Trophoblast cell (in vitro differentiated cells and primary cell): ENCODE measurements at regions not wholly inside any gene's neighbourhood (a gene's known extent, or its start where the extent isn't known, plus 50 kb on each side); places are given as distances from the start of the nearest gene placed in this dataset.

Experiments used
- DNase-seq, 2 donors: peaks; one replicate each; pipeline ENCODE4 v3.0.0-alpha.2; 2016
- H2AFZ ChIP-seq: 2 replicates; pipeline ENCODE4 v1.6.1; 2013; ENCODE audit warnings: low read length, moderate library complexity, mild to moderate bottlenecking; ENCODE audit not compliant: insufficient read depth, poor library complexity
- H2AK5ac ChIP-seq: 2 replicates; pipeline ENCODE4 v1.6.1; 2013; ENCODE audit warnings: mild to moderate bottlenecking, low read length
- H2BK120ac ChIP-seq: 2 replicates; pipeline ENCODE4 v1.6.1; 2013; ENCODE audit warnings: low read length, mild to moderate bottlenecking, moderate library complexity; ENCODE audit not compliant: insufficient read depth, poor library complexity
- H2BK12ac ChIP-seq: 2 replicates; pipeline ENCODE4 v1.6.1; 2013; ENCODE audit warnings: mild to moderate bottlenecking, low read length, moderate library complexity
- H2BK5ac ChIP-seq: 2 replicates; pipeline ENCODE4 v1.6.1; 2013; ENCODE audit warnings: low read length, low read depth, moderate library complexity, mild to moderate bottlenecking; ENCODE audit not compliant: poor library complexity
- H3K14ac ChIP-seq: 2 replicates; pipeline ENCODE4 v1.6.1; 2013; ENCODE audit warnings: mild to moderate bottlenecking, low read length
- H3K18ac ChIP-seq: 2 replicates; pipeline ENCODE4 v1.6.1; 2013; ENCODE audit warnings: mild to moderate bottlenecking, low read length
- H3K23ac ChIP-seq: 2 replicates; pipeline ENCODE4 v1.6.1; 2013; ENCODE audit warnings: low read length
- H3K27ac ChIP-seq: 2 replicates; pipeline ENCODE4 v1.5.1; 2013; ENCODE audit warnings: low read depth, mild to moderate bottlenecking, inconsistent platforms, low read length, moderate library complexity
- H3K27me3 ChIP-seq: 2 replicates; pipeline ENCODE4 v1.6.1; 2013; ENCODE audit warnings: inconsistent platforms, mild to moderate bottlenecking, low read length, moderate library complexity; ENCODE audit not compliant: insufficient read depth
- H3K36me3 ChIP-seq, 2 experiments: 1 replicate in 1 of 2; 2 replicates in 1 of 2; pipeline ENCODE4 v1.6.1; 2013; ENCODE audit warnings: low read length in 2 of 2, mild to moderate bottlenecking in 2 of 2, moderate library complexity in 1 of 2; ENCODE audit not compliant: insufficient read depth in 2 of 2, control insufficient read depth in 1 of 2
- H3K4ac ChIP-seq: 2 replicates; pipeline ENCODE4 v1.6.1; 2013; ENCODE audit warnings: low read depth, mild to moderate bottlenecking, low read length, moderate library complexity
- H3K4me1 ChIP-seq, 2 experiments: 1 replicate in 1 of 2; 2 replicates in 1 of 2; pipeline ENCODE4 v1.6.1; 2013; ENCODE audit warnings: low read length in 2 of 2, mild to moderate bottlenecking in 2 of 2, moderate library complexity in 1 of 2; ENCODE audit not compliant: insufficient read depth in 2 of 2, control insufficient read depth in 1 of 2
- H3K4me2 ChIP-seq: 2 replicates; pipeline ENCODE4 v1.6.1; 2013; ENCODE audit warnings: inconsistent platforms, mild to moderate bottlenecking, low read length, moderate library complexity
- H3K4me3 ChIP-seq: 2 replicates; pipeline ENCODE4 v1.5.1; 2013; ENCODE audit warnings: mild to moderate bottlenecking, low read depth, low read length, inconsistent platforms
- H3K79me1 ChIP-seq: one replicate; pipeline ENCODE4 v1.6.1; 2013; ENCODE audit warnings: low read length
- H3K79me2 ChIP-seq: 2 replicates; pipeline ENCODE4 v1.6.1; 2013; ENCODE audit warnings: low read length, mild to moderate bottlenecking; ENCODE audit not compliant: control insufficient read depth, insufficient read depth, poor library complexity
- H3K9ac ChIP-seq: 2 replicates; pipeline ENCODE4 v1.6.1; 2013; ENCODE audit warnings: mild to moderate bottlenecking, low read length
- H3K9me3 ChIP-seq: 2 replicates; pipeline ENCODE4 v1.6.1; 2013; ENCODE audit warnings: low read depth, mild to moderate bottlenecking, control low read depth, inconsistent platforms, low read length; ENCODE audit not compliant: insufficient read depth
- H4K12ac ChIP-seq: 2 replicates; pipeline ENCODE4 v1.6.1; 2013; ENCODE audit warnings: low read depth, mild to moderate bottlenecking, low read length, moderate library complexity
- H4K8ac ChIP-seq: 2 replicates; pipeline ENCODE4 v1.6.1; 2013; ENCODE audit warnings: low read depth, mild to moderate bottlenecking, low read length, moderate library complexity
- H4K91ac ChIP-seq: one replicate; pipeline ENCODE4 v1.6.1; 2013; ENCODE audit warnings: low read depth, mild to moderate bottlenecking, low read length, moderate library complexity
- WGBS: extraction: QIAGEN DNeasy Blood & Tissue Kit; methylation state at CpG from one replicate; pipeline ENCODE4 v1.1.7; 2013; ENCODE audit warnings: missing lambda C conversion rate; ENCODE audit not compliant: insufficient read length, insufficient coverage; ENCODE audit errors: extremely low coverage; 5-methylcytosine and 5-hydroxymethylcytosine counted together

GRCh38 chr3:30346933-30347320, 259.5 kb upstream of the TGFBR2 start:
- Histone ChIP-seq H2BK5ac (no peak overlapping the region), H3K4me3 (no peak overlapping the region), H3K79me1 (no peaks in the 10 kb centered on the region), H2AK5ac (no peak overlapping the region), H3K79me2 (no peaks in the 10 kb centered on the region), H2BK12ac (no peak overlapping the region), H3K4me1 (peaks cover 2 to 3% of the 10 kb centered on the region in 2 experiments), H2BK120ac (no peak overlapping the region), H4K12ac (no peak overlapping the region), H3K18ac (no peak overlapping the region), H3K27me3 (no peaks in the 10 kb centered on the region), H3K27ac (no peak overlapping the region), H4K91ac (no peak overlapping the region), H3K36me3 (no peaks in the 10 kb centered on the region), H3K9me3 (no peaks in the 10 kb centered on the region), H3K9ac (no peak overlapping the region), H4K8ac (no peak overlapping the region), H3K4me2 (no peak overlapping the region), H2AFZ (no peak overlapping the region), H3K4ac (no peak overlapping the region), H3K23ac (no peak overlapping the region), H3K14ac (no peak overlapping the region)
- DNase-seq, result no peak

GRCh38 chr3:30347679-30348216, 258.7 kb upstream of the TGFBR2 start:
- Histone ChIP-seq H3K9me3 (no peaks in the 10 kb centered on the region), H3K4me3 (no peak overlapping the region), H3K4me1 (peaks cover 2 to 3% of the 10 kb centered on the region in 2 experiments), H3K14ac (no peak overlapping the region), H2AFZ (no peak overlapping the region), H3K4me2 (no peak overlapping the region), H3K4ac (no peak overlapping the region), H4K91ac (no peak overlapping the region), H4K8ac (no peak overlapping the region), H3K18ac (no peak overlapping the region), H3K9ac (no peak overlapping the region), H2AK5ac (no peak overlapping the region), H3K79me1 (no peaks in the 10 kb centered on the region), H3K27ac (no peak overlapping the region), H2BK120ac (no peak overlapping the region), H2BK5ac (no peak overlapping the region), H3K27me3 (no peaks in the 10 kb centered on the region), H3K36me3 (no peaks in the 10 kb centered on the region), H3K23ac (no peak overlapping the region), H3K79me2 (no peaks in the 10 kb centered on the region), H2BK12ac (no peak overlapping the region), H4K12ac (no peak overlapping the region)
- no CpG with 5 or more reads among the region's 1 CpG for WGBS
- DNase-seq, result no peak

GRCh38 chr3:30349507-30349906, 256.9 kb upstream of the TGFBR2 start:
- Histone ChIP-seq H3K36me3 (no peaks in the 10 kb centered on the region), H2BK5ac (no peak overlapping the region), H3K23ac (no peak overlapping the region), H3K4me3 (no peak overlapping the region), H3K4me2 (no peak overlapping the region), H3K27ac (no peak overlapping the region), H3K79me2 (no peaks in the 10 kb centered on the region), H2AK5ac (peak overlapping the region; percentile 74), H3K9ac (no peak overlapping the region), H3K18ac (peak overlapping the region; percentile 10), H4K12ac (no peak overlapping the region), H4K91ac (no peak overlapping the region), H3K79me1 (no peaks in the 10 kb centered on the region), H3K14ac (peak overlapping the region; percentile 51), H2BK12ac (no peak overlapping the region), H3K9me3 (no peaks in the 10 kb centered on the region), H4K8ac (no peak overlapping the region), H3K27me3 (no peaks in the 10 kb centered on the region), H3K4ac (no peak overlapping the region), H2BK120ac (no peak overlapping the region), H3K4me1 (peaks cover 2 to 3% of the 10 kb centered on the region in 2 experiments), H2AFZ (peak overlapping the region; percentile 60)
- DNase-seq, result no peak
- no CpG with 5 or more reads among the region's 3 CpGs for WGBS

- Histone ChIP-seq H3K27ac (no peak overlapping the region), H2BK5ac (no peak overlapping the region), H3K79me1 (no peaks in the 10 kb centered on the region), H4K12ac (no peak overlapping the region), H3K4me3 (no peak overlapping the region), H4K8ac (no peak overlapping the region), H3K9ac (no peak overlapping the region), H3K14ac (no peak overlapping the region), H2BK12ac (no peak overlapping the region), H2AK5ac (no peak overlapping the region), H2AFZ (no peak overlapping the region), H4K91ac (no peak overlapping the region), H3K18ac (no peak overlapping the region), H3K4me1 (peaks cover 2 to 3% of the 10 kb centered on the region in 2 experiments), H3K4me2 (no peak overlapping the region), H3K9me3 (no peaks in the 10 kb centered on the region), H3K23ac (no peak overlapping the region), H3K4ac (no peak overlapping the region), H2BK120ac (no peak overlapping the region), H3K36me3 (no peaks in the 10 kb centered on the region), H3K27me3 (no peaks in the 10 kb centered on the region), H3K79me2 (no peaks in the 10 kb centered on the region)
- DNase-seq, result no peak
- WGBS, result no CpG with 5 or more reads among the region's 4 CpGs
Observed at GRCh38 chr3:30350011-30350410, 256.4 kb upstream of the TGFBR2 start.
